Activated CD4-positive, alpha-beta memory T cell treated with anti-CD3 and anti-CD28 coated beads, Interleukin-2, amount 10 ng/mL, durations not matched to agents 7 days and 5 days (primary cell): ENCODE measurements at regions not wholly inside any gene's neighbourhood (a gene's known extent, or its start where the extent isn't known, plus 50 kb on each side); places are given as distances from the start of the nearest gene placed in this dataset.

Experiments
- CTCF ChIA-PET: fragments of 350-600 bp; sonication (Branson Sonifier 250); formaldehyde crosslinking; loops from one replicate; lab custom pipeline; 2021; ENCODE audit warnings: antibody characterized with exemption, inconsistent platforms; lab: Charles Lee
- POLR2A ChIA-PET: fragments of 350-600 bp; sonication (Branson Sonifier 250); formaldehyde crosslinking; loops from one replicate; lab custom pipeline; 2021; ENCODE audit warnings: antibody characterized with exemption; lab: Charles Lee
- DNase-seq: peaks from one replicate; pipeline ENCODE4 v3.0.0-alpha.2; 2020
- H3K27ac Mint-ChIP-seq: one replicate; pipeline ENCODE4 v1.8.0; 2021; ENCODE audit warnings: mild to moderate bottlenecking, mixed read lengths
- H3K27me3 Mint-ChIP-seq: one replicate; pipeline ENCODE4 v1.8.0; 2021; ENCODE audit warnings: mixed read lengths
- H3K36me3 Mint-ChIP-seq: one replicate; pipeline ENCODE4 v1.8.0; 2021; ENCODE audit warnings: low read depth, mixed read lengths
- H3K4me1 Mint-ChIP-seq: one replicate; pipeline ENCODE4 v1.8.0; 2021; ENCODE audit warnings: mixed read lengths
- H3K4me3 Mint-ChIP-seq: one replicate; pipeline ENCODE4 v1.8.0; 2021; ENCODE audit warnings: mild to moderate bottlenecking, mixed read lengths
- H3K9me3 Mint-ChIP-seq: one replicate; pipeline ENCODE4 v1.8.0; 2021; ENCODE audit warnings: mixed read lengths

GRCh38 chr16:86681031-86681756 lies 102.8 kb downstream of the FOXL1 start:
- no peaks in the 10 kb centered on the region for H3K36me3 Mint-ChIP-seq
- no peak overlapping the region for H3K4me3 Mint-ChIP-seq
- CTCF ChIA-PET = no interaction called here
- no peaks in the 10 kb centered on the region for H3K4me1 Mint-ChIP-seq
- no peak overlapping the region for H3K27ac Mint-ChIP-seq
- H3K27me3 Mint-ChIP-seq = peaks cover 1% of the 10 kb centered on the region
- H3K9me3 Mint-ChIP-seq = no peaks in the 10 kb centered on the region
- POLR2A ChIA-PET = no interaction called here
- DNase-seq = no peak

- Mint-ChIP-seq H3K4me3 (no peak overlapping the region), H3K36me3 (no peaks in the 10 kb centered on the region), H3K27me3 (no peaks in the 10 kb centered on the region), H3K27ac (no peak overlapping the region), H3K9me3 (no peaks in the 10 kb centered on the region), H3K4me1 (no peaks in the 10 kb centered on the region)
- DNase-seq = no peak
- ChIA-PET POLR2A (no interaction called here), CTCF (no interaction called here)
Measured at GRCh38 chr16:86681757-86682106, 103.4 kb downstream of the FOXL1 start.

GRCh38 chr16:86682219-86682904 lies 104.0 kb downstream of the FOXL1 start:
- Mint-ChIP-seq H3K36me3 (no peaks in the 10 kb centered on the region), H3K4me1 (no peaks in the 10 kb centered on the region), H3K27ac (no peak overlapping the region), H3K9me3 (no peaks in the 10 kb centered on the region), H3K4me3 (no peak overlapping the region), H3K27me3 (no peaks in the 10 kb centered on the region)
- ChIA-PET POLR2A (no interaction called here), CTCF (no interaction called here)
- no peak for DNase-seq

GRCh38 chr16:86683441-86684194 lies 105.3 kb downstream of the FOXL1 start:
- H3K27me3 Mint-ChIP-seq = no peaks in the 10 kb centered on the region
- H3K9me3 Mint-ChIP-seq = no peaks in the 10 kb centered on the region
- no peak overlapping the region for H3K4me3 Mint-ChIP-seq
- no peak for DNase-seq
- ChIA-PET POLR2A (no interaction called here), CTCF (interaction anchor here (0.6 kb wide), 1 partner anchor 611 kb away, joined by 7 read pairs; no protein-coding TSS in a partner anchor)
- no peak overlapping the region for H3K27ac Mint-ChIP-seq
- no peaks in the 10 kb centered on the region for H3K36me3 Mint-ChIP-seq
- no peaks in the 10 kb centered on the region for H3K4me1 Mint-ChIP-seq

GRCh38 chr16:86685076-86685475 lies 106.7 kb downstream of the FOXL1 start:
- DNase-seq = no peak
- Mint-ChIP-seq H3K4me3 (no peak overlapping the region), H3K9me3 (no peaks in the 10 kb centered on the region), H3K27ac (no peak overlapping the region), H3K27me3 (no peaks in the 10 kb centered on the region), H3K4me1 (no peaks in the 10 kb centered on the region), H3K36me3 (no peaks in the 10 kb centered on the region)
- ChIA-PET POLR2A (no interaction called here), CTCF (no interaction called here)

- POLR2A ChIA-PET = no interaction called here
- no peak for DNase-seq
- no peak overlapping the region for H3K27ac Mint-ChIP-seq
- no peaks in the 10 kb centered on the region for H3K36me3 Mint-ChIP-seq
- H3K9me3 Mint-ChIP-seq = no peaks in the 10 kb centered on the region
- H3K27me3 Mint-ChIP-seq = peaks cover 7% of the 10 kb centered on the region
- CTCF ChIA-PET = no interaction called here
- H3K4me3 Mint-ChIP-seq = no peak overlapping the region
- H3K4me1 Mint-ChIP-seq = peaks cover 1% of the 10 kb centered on the region
Measured at GRCh38 chr16:86690970-86691369, 112.6 kb downstream of the FOXL1 start.

GRCh38 chr16:86692426-86692825 lies 114.1 kb downstream of the FOXL1 start:
- no peak for DNase-seq
- Mint-ChIP-seq H3K27me3 (peaks cover 7% of the 10 kb centered on the region), H3K4me3 (no peak overlapping the region), H3K4me1 (peaks cover 1% of the 10 kb centered on the region), H3K27ac (no peak overlapping the region), H3K36me3 (no peaks in the 10 kb centered on the region), H3K9me3 (no peaks in the 10 kb centered on the region)
- CTCF ChIA-PET = no interaction called here
- POLR2A ChIA-PET = no interaction called here

- POLR2A ChIA-PET = no interaction called here
- H3K36me3 Mint-ChIP-seq = no peaks in the 10 kb centered on the region
- H3K9me3 Mint-ChIP-seq = no peaks in the 10 kb centered on the region
Measured at GRCh38 chr16:86693033-86693432, 114.7 kb downstream of the FOXL1 start.

GRCh38 chr16:86697715-86698114 lies 119.4 kb downstream of the FOXL1 start:
- no peak for DNase-seq
- Mint-ChIP-seq H3K4me3 (no peak overlapping the region), H3K27me3 (peaks cover 4% of the 10 kb centered on the region), H3K36me3 (no peaks in the 10 kb centered on the region), H3K9me3 (no peaks in the 10 kb centered on the region), H3K4me1 (no peaks in the 10 kb centered on the region), H3K27ac (no peak overlapping the region)
- ChIA-PET POLR2A (no interaction called here), CTCF (no interaction called here)

More at GRCh38 chr16:86693033-86693432, 114.7 kb downstream of the FOXL1 start:
- DNase-seq = no peak
- H3K4me1 Mint-ChIP-seq = peaks cover 1% of the 10 kb centered on the region
- CTCF ChIA-PET = interaction anchor here (0.5 kb wide), 1 partner anchor 563 kb away, joined by 3 read pairs; no protein-coding TSS in a partner anchor
- no peak overlapping the region for H3K4me3 Mint-ChIP-seq
- peaks cover 7% of the 10 kb centered on the region for H3K27me3 Mint-ChIP-seq
- H3K27ac Mint-ChIP-seq = no peak overlapping the region

- CTCF ChIA-PET = no interaction called here
- POLR2A ChIA-PET = no interaction called here
Measured at GRCh38 chr16:86700046-86700945, 121.9 kb downstream of the FOXL1 start.

GRCh38 chr16:86701286-86701975 lies 123.1 kb downstream of the FOXL1 start:
- DNase-seq = no peak
- Mint-ChIP-seq H3K4me1 (no peaks in the 10 kb centered on the region), H3K4me3 (no peak overlapping the region), H3K27ac (no peak overlapping the region), H3K36me3 (no peaks in the 10 kb centered on the region), H3K27me3 (no peaks in the 10 kb centered on the region), H3K9me3 (peaks cover 2% of the 10 kb centered on the region)
- ChIA-PET CTCF (no interaction called here), POLR2A (no interaction called here)

More at GRCh38 chr16:86700046-86700945, 121.9 kb downstream of the FOXL1 start:
- DNase-seq = no peak
- no peak overlapping the region for H3K27ac Mint-ChIP-seq
- H3K27me3 Mint-ChIP-seq = no peaks in the 10 kb centered on the region
- H3K9me3 Mint-ChIP-seq = peaks cover 2% of the 10 kb centered on the region
- H3K4me3 Mint-ChIP-seq = no peak overlapping the region
- H3K4me1 Mint-ChIP-seq = no peaks in the 10 kb centered on the region
- no peaks in the 10 kb centered on the region for H3K36me3 Mint-ChIP-seq

- Mint-ChIP-seq H3K36me3 (no peaks in the 10 kb centered on the region), H3K27me3 (no peaks in the 10 kb centered on the region), H3K9me3 (peaks cover 2% of the 10 kb centered on the region), H3K4me1 (no peaks in the 10 kb centered on the region), H3K4me3 (no peak overlapping the region), H3K27ac (no peak overlapping the region)
- ChIA-PET CTCF (no interaction called here), POLR2A (no interaction called here)
- DNase-seq = no peak
Measured at GRCh38 chr16:86702824-86703588, 124.7 kb downstream of the FOXL1 start.
